Esophagus muscularis mucosa (tissue), 4 donors: ENCODE measurements at regions not wholly inside any gene's neighbourhood (a gene's known extent, or its start where the extent isn't known, plus 50 kb on each side); places are given as distances from the start of the nearest gene placed in this dataset.

Experiments used
- DNase-seq: peaks from one replicate; pipeline ENCODE4 v3.0.0-alpha.2; 2017; ENCODE audit errors: extremely low spot score
- H3K27ac ChIP-seq, 4 donors: fragments of 200-600 bp; sonication (generic); replicated peaks in 1 of 4; 1 replicate in 3 of 4; 2 replicates in 1 of 4; pipeline ENCODE4 v1.5.1; 2016 to 2019; ENCODE audit warnings: mild to moderate bottlenecking in 1 of 4
- H3K27me3 ChIP-seq, 4 donors: fragments of 200-600 bp; sonication (generic); one replicate each; pipeline versions ENCODE4 v1.5.1 to v1.6.0; 2016 to 2019
- H3K36me3 ChIP-seq, 4 donors: fragments of 200-600 bp; sonication (generic); one replicate each; pipeline ENCODE4 v1.5.1; 2016 to 2019
- H3K4me1 ChIP-seq, 4 donors: fragments of 200-600 bp; sonication (generic); one replicate each; pipeline ENCODE4 v1.5.1; 2016 to 2019
- H3K4me3 ChIP-seq, 4 donors: fragments of 200-600 bp; sonication (generic); 1 replicate in 2 of 4; 2 replicates in 2 of 4; pipeline ENCODE4 v1.5.1; 2016 to 2019; ENCODE audit warnings: mild to moderate bottlenecking in 4 of 4, moderate library complexity in 1 of 4
- H3K9me3 ChIP-seq, 4 donors: fragments of 200-600 bp; sonication (generic); 1 replicate in 3 of 4; 2 replicates in 1 of 4; pipeline ENCODE4 v1.5.1; 2016 to 2019
- CTCF ChIP-seq, 3 experiments: fragments of 200-600 bp in 2 of 3; fragments of 450-650 bp in 1 of 3; sonication (generic) in 2 of 3; IDR thresholded peaks; one replicate each; pipeline ENCODE4 v1.5.1; 2017 to 2019; ENCODE audit warnings: antibody characterized with exemption in 3 of 3, mild to moderate bottlenecking in 2 of 3, moderate library complexity in 1 of 3
- EP300 ChIP-seq: sonication (generic); formaldehyde crosslinking; IDR thresholded peaks from one replicate; pipeline ENCODE4 v1.6.1; 2017; ENCODE audit warnings: antibody characterized with exemption
- POLR2A ChIP-seq: fragments of 450-650 bp; IDR thresholded peaks from one replicate; pipeline ENCODE4 v1.6.1; 2017; ENCODE audit warnings: antibody characterized with exemption, moderate library complexity, mild to moderate bottlenecking, low read depth
- POLR2AphosphoS5 ChIP-seq, 2 donors: sonication (generic); formaldehyde crosslinking; IDR thresholded peaks; one replicate each; pipeline ENCODE4 v1.6.1; 2017; ENCODE audit warnings: antibody characterized with exemption in 2 of 2
- WGBS: methylation state at CpG from one replicate; pipeline ENCODE4 v1.1.5; 2018; 5-methylcytosine and 5-hydroxymethylcytosine counted together
- intact Hi-C: fragments of 100-400 bp; cut with DNase I; formaldehyde crosslinking; loops from one replicate; pipeline ENCODE4 v1.15.1; 2023

GRCh38 chr12:30874455-30875321 is 51.9 kb upstream of the TSPAN11 start:
- intact Hi-C loops: no loop called here
- peak; percentile 91 for DNase-seq
- no peaks in the 10 kb centered on the region for H3K36me3 ChIP-seq
- WGBS: 64% methylated on average over 9 of the region's 10 CpGs
- H3K4me1 ChIP-seq: peaks cover 0 to 3% (median under 1%) of the 10 kb centered on the region in 4 donors
- no peak overlapping the region for H3K27ac ChIP-seq
- H3K4me3 ChIP-seq: no peak overlapping the region
- H3K9me3 ChIP-seq: no peaks in the 10 kb centered on the region
- H3K27me3 ChIP-seq: peaks cover 0 to 3% (median 0%) of the 10 kb centered on the region in 4 donors
- TF ChIP-seq POLR2AphosphoS5 (IDR thresholded peaks at IDR 0.05) (no peak), POLR2A (no peak), CTCF (IDR thresholded peaks at IDR 0.05) (no peak), EP300 (no peak)

GRCh38 chr12:30870491-30871265 is 55.9 kb upstream of the TSPAN11 start:
- Histone ChIP-seq H3K4me1 (no peaks in the 10 kb centered on the region), H3K27me3 (no peaks in the 10 kb centered on the region), H3K4me3 (no peak overlapping the region), H3K27ac (no peak overlapping the region), H3K36me3 (no peaks in the 10 kb centered on the region), H3K9me3 (peaks cover 0 to 7% (median 0%) of the 10 kb centered on the region in 4 donors)
- 82% methylated on average over 7 of the region's 7 CpGs for WGBS
- no peak for TF ChIP-seq CTCF (IDR thresholded peaks at IDR 0.05)
- no peak for TF ChIP-seq EP300
- intact Hi-C loops: no loop called here
- peak; percentile 66 for DNase-seq

- no peak for DNase-seq
- H3K27me3 ChIP-seq: no peaks in the 10 kb centered on the region
- H3K4me1 ChIP-seq: no peaks in the 10 kb centered on the region
- intact Hi-C loops: no loop called here
- peaks cover 0 to 7% (median 0%) of the 10 kb centered on the region in 4 donors for H3K9me3 ChIP-seq
- no peak overlapping the region for H3K4me3 ChIP-seq
- H3K36me3 ChIP-seq: no peaks in the 10 kb centered on the region
- TF ChIP-seq POLR2A: no peak
- no peak for TF ChIP-seq CTCF (IDR thresholded peaks at IDR 0.05)
- no peak for TF ChIP-seq EP300
- no peak for TF ChIP-seq POLR2AphosphoS5 (IDR thresholded peaks at IDR 0.05)
- no peak overlapping the region for H3K27ac ChIP-seq
These were observed 59.1 kb upstream of the TSPAN11 start for GRCh38 chr12:30867415-30867814.

GRCh38 chr12:30866256-30866655 is 60.3 kb upstream of the TSPAN11 start:
- no peak for DNase-seq
- Histone ChIP-seq H3K9me3 (peaks cover 0 to 7% (median 0%) of the 10 kb centered on the region in 4 donors), H3K4me1 (no peaks in the 10 kb centered on the region), H3K36me3 (no peaks in the 10 kb centered on the region), H3K27ac (no peak overlapping the region), H3K4me3 (no peak overlapping the region), H3K27me3 (no peaks in the 10 kb centered on the region)
- 83% methylated on average over 1 of the region's 1 CpG for WGBS
- TF ChIP-seq POLR2AphosphoS5 (IDR thresholded peaks at IDR 0.05): no peak
- TF ChIP-seq POLR2A: no peak
- TF ChIP-seq EP300: no peak
- no peak for TF ChIP-seq CTCF (IDR thresholded peaks at IDR 0.05)
- intact Hi-C loops: no loop called here
